Mesothelial cell of epicardium (in vitro differentiated cells): ENCODE measurements at regions not wholly inside any gene's neighbourhood (a gene's known extent, or its start where the extent isn't known, plus 50 kb on each side); places are given as distances from the start of the nearest gene placed in this dataset.

Experiments used
- DNase-seq, 2 experiments: peaks; one replicate each; pipeline ENCODE4 v3.0.0; 2021; ENCODE audit warnings: low spot score in 2 of 2; ENCODE audit not compliant: unreplicated experiment in 2 of 2
- H3K27ac Mint-ChIP-seq: 2 replicates; pipeline ENCODE4 v1.8.0; 2021; ENCODE audit warnings: mixed read lengths
- H3K27me3 Mint-ChIP-seq: 2 replicates; pipeline ENCODE4 v1.8.0; 2021; ENCODE audit warnings: low read depth, mixed read lengths
- H3K36me3 Mint-ChIP-seq: 2 replicates; pipeline ENCODE4 v1.8.0; 2021; ENCODE audit warnings: mixed read lengths
- H3K4me1 Mint-ChIP-seq: 2 replicates; pipeline ENCODE4 v1.8.0; 2021; ENCODE audit warnings: mixed read lengths
- H3K4me3 Mint-ChIP-seq: 2 replicates; pipeline ENCODE4 v1.8.0; 2021; ENCODE audit warnings: mild to moderate bottlenecking, moderate library complexity, mixed read lengths
- H3K9me3 Mint-ChIP-seq: 2 replicates; pipeline ENCODE4 v1.8.0; 2021; ENCODE audit warnings: mixed read lengths
- TF ChIP-seq, protein P1 (sequence below): fragments of 200-600 bp; sonication (generic); IDR thresholded peaks from one replicate; pipeline ENCODE4 v1.5.0; 2021; ENCODE audit warnings: antibody characterized with exemption; ENCODE audit not compliant: unreplicated experiment

DNA sequence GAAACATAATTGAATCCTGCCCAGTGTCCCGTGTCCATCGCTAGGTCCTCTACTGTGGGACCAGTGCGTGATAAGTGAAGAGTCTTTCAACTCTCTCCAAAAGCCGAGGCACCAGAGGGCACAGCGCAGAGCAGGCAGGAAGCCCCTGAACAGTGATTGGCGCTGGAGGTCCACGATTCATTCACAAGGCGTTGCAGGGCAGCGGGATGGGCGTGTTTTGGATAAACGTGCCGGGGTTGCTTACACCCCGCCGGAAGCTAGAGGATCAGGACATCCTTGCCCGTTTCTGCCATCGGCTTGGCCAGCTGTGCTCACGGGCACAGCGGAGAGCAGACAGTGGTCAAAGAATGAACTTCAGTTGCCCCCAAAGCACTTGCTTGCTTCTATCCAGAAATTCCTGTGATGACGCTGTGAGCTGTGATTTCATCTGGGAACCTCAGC is 86.0 kb upstream of the PFKP start:
- TF ChIP-seq, protein P1, sequence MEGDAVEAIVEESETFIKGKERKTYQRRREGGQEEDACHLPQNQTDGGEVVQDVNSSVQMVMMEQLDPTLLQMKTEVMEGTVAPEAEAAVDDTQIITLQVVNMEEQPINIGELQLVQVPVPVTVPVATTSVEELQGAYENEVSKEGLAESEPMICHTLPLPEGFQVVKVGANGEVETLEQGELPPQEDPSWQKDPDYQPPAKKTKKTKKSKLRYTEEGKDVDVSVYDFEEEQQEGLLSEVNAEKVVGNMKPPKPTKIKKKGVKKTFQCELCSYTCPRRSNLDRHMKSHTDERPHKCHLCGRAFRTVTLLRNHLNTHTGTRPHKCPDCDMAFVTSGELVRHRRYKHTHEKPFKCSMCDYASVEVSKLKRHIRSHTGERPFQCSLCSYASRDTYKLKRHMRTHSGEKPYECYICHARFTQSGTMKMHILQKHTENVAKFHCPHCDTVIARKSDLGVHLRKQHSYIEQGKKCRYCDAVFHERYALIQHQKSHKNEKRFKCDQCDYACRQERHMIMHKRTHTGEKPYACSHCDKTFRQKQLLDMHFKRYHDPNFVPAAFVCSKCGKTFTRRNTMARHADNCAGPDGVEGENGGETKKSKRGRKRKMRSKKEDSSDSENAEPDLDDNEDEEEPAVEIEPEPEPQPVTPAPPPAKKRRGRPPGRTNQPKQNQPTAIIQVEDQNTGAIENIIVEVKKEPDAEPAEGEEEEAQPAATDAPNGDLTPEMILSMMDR, result no peak
- H3K36me3 Mint-ChIP-seq, result no peaks in the 10 kb centered on the region
- peaks cover 9% of the 10 kb centered on the region for H3K4me1 Mint-ChIP-seq
- peaks cover 9% of the 10 kb centered on the region for H3K27me3 Mint-ChIP-seq
- no peak for DNase-seq
- no peaks in the 10 kb centered on the region for H3K9me3 Mint-ChIP-seq
- no peak overlapping the region for H3K27ac Mint-ChIP-seq
- no peak overlapping the region for H3K4me3 Mint-ChIP-seq

DNA sequence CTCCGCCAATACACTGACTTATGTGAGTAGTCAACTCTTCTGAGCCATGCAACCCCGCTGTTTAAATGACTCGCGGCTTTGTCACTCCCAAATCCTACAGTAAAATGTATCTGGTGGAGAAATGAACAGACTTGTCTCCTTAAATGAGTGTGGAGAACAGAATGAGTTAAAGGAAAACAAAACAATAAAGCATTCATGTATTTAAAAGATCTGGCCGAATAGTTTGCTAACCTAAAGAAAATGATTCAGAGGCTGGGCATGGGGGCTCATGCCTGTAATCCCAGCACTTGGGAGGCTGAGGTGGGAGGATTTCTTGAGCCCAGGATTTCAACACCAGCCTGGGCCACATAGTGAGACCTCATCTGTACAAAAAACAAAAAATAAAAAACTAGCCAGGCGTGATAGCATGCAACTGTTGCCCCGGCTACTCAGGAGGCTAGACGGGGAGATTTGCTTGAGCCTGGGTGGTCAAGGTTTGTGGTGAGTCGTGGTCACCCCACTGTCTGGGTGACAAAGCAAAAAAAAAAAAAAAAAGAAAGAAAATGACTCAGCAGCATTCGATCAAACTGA is 86.5 kb upstream of the PFKP start:
- Mint-ChIP-seq H3K4me1 (peaks cover 7% of the 10 kb centered on the region), H3K27ac (no peak overlapping the region), H3K27me3 (peaks cover 4% of the 10 kb centered on the region), H3K4me3 (no peak overlapping the region), H3K9me3 (no peaks in the 10 kb centered on the region), H3K36me3 (no peaks in the 10 kb centered on the region)
- TF ChIP-seq, protein P1, result no peak
- no peak for DNase-seq

DNA sequence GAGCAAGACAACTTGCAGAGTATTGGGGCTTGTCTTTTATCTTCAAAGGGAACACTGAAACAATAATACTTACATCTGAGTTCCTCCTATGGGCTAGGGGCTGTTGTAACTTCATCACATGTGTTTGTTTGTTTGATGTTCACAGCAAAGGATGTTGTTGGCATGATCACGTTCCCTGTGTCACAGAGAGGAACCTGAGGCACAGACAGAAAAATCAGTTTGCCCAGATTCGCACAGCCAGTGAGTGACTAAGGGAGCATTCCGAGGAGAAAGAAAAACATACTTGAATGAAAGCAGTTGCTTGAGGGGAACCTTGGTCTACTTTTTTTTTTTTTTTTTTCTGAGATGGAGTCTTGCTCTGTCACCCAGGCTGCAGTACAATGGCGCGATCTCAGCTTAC is 87.2 kb upstream of the PFKP start:
- Mint-ChIP-seq H3K4me3 (no peak overlapping the region), H3K27ac (no peak overlapping the region), H3K9me3 (no peaks in the 10 kb centered on the region), H3K4me1 (peaks cover 7% of the 10 kb centered on the region), H3K27me3 (peaks cover 3% of the 10 kb centered on the region), H3K36me3 (no peaks in the 10 kb centered on the region)
- TF ChIP-seq, protein P1, result no peak
- no peak for DNase-seq

DNA sequence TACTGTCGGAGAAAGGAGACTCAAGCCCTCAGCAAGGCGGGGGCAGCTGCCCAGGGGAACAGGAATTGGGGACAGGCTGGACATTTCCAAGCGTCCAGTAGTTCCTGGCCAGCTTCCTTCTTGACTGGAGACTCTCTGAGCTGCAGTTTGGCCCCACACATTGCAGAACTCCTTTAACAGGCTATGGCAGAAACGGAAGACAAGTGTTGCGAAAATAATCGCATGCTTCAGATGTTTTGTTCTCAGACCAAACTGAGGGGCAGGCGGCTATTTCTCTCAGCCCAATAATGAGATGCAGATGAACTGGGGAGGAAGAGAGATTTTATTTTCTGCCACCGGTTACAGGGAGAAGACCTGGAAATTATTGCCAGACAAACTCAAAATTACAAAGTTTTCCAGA is 88.0 kb upstream of the PFKP start:
- Mint-ChIP-seq H3K4me3 (no peak overlapping the region), H3K4me1 (peaks cover 9% of the 10 kb centered on the region), H3K36me3 (no peaks in the 10 kb centered on the region), H3K9me3 (no peaks in the 10 kb centered on the region), H3K27ac (no peak overlapping the region), H3K27me3 (no peaks in the 10 kb centered on the region)
- TF ChIP-seq, protein P1, result no peak
- DNase-seq, result no peak

DNA sequence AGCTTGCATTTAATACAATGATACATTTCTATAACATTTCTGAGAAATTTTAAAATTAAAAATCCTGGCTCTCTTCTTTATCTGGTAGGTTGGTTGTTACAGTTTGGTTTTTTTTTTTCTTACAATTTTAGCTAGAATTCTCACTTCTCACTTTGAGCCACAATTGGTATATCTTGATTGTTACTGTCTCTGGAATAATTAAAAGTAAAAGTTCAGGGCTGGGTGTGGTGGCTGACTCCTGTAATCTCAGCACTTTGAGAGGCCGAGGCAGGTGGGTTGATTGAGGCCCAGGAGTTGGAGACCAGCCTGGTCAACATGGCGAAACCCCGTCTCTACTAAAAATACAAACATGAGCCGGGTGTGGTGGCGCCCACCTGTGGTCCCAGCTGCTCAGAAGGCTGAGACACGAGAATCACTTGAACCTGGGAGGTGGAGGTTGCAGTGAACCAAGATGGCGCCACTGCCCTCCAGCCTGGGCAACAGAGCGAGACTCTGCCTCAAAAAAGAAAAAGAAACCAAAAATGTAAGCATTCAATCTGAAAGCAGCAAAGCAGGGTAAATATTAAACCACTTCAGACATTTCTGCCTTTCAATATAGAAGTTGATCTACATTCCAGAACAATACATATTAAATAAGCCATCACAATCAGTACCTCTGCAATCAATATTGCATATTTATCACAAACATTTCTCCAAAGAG is 88.6 kb upstream of the PFKP start:
- no peak for DNase-seq
- Mint-ChIP-seq H3K4me1 (peaks cover 9% of the 10 kb centered on the region), H3K27ac (no peak overlapping the region), H3K27me3 (no peaks in the 10 kb centered on the region), H3K4me3 (no peak overlapping the region), H3K9me3 (no peaks in the 10 kb centered on the region), H3K36me3 (no peaks in the 10 kb centered on the region)
- TF ChIP-seq, protein P1, result no peak
